Effector memory CD8-positive, alpha-beta T cell (primary cell): ENCODE measurements at regions not wholly inside any gene's neighbourhood (a gene's known extent, or its start where the extent isn't known, plus 50 kb on each side); places are given as distances from the start of the nearest gene placed in this dataset.
A peak's percentile ranks its signal among the peaks of the same experiment; 100 is the strongest.
"Not testable (repeated sequence)": the region's sequence is repeated elsewhere in the genome, so short reads cannot be mapped to it uniquely, and the experiment has no call there.

Experiments
- ATAC-seq: fragments of 150-1000 bp; cut with Tn5 transposase; replicated peaks from 2 replicates; pipeline ENCODE4 v1.10.0; 2021; ENCODE audit warnings: mild to moderate bottlenecking, moderate library complexity
- DNase-seq, 3 experiments: peaks; one replicate each; pipeline ENCODE4 v3.0.0; 2021
- H3K27ac Mint-ChIP-seq, 2 donors: one replicate each; pipeline ENCODE4 v1.8.0; 2022; ENCODE audit warnings: mild to moderate bottlenecking in 2 of 2, mixed read lengths in 2 of 2, moderate library complexity in 2 of 2
- H3K27me3 Mint-ChIP-seq, 2 donors: one replicate each; pipeline ENCODE4 v1.8.0; 2022; ENCODE audit warnings: mixed read lengths in 2 of 2
- H3K36me3 Mint-ChIP-seq: one replicate; pipeline ENCODE4 v1.8.0; 2022; ENCODE audit warnings: mild to moderate bottlenecking, moderate library complexity, mixed read lengths; ENCODE audit not compliant: insufficient read depth
- H3K4me1 Mint-ChIP-seq, 2 donors: one replicate each; pipeline ENCODE4 v1.8.0; 2022; ENCODE audit warnings: low read depth in 2 of 2, mixed read lengths in 2 of 2
- H3K4me3 Mint-ChIP-seq, 2 donors: one replicate each; pipeline ENCODE4 v1.8.0; 2022; ENCODE audit warnings: mild to moderate bottlenecking in 2 of 2, mixed read lengths in 2 of 2, moderate library complexity in 2 of 2
- H3K9me3 Mint-ChIP-seq, 2 donors: one replicate each; pipeline ENCODE4 v1.8.0; 2022; ENCODE audit warnings: mixed read lengths in 2 of 2

DNA sequence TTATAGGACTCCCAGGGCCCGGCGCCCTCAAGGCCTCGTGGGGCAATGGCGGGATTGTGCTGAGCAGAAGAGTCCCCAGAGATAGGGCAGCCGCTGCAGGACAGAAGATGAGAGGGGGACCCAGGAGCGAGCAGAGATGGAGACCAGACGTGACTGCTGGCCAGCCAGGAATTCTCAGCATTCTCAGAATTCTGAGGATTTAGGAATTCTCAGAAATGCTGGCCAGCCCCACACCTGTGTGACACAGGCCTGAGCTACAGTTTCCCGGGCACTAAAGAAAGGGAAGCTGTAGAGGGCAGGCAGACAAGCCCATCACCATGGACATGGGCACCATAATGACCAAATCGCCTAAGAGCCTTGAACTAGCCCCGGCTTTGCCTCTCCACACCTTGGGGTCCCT lies 186.2 kb upstream of the CDH4 start:
- no peak overlapping the region for H3K4me3 Mint-ChIP-seq
- no peak for DNase-seq
- peaks cover 0 to 12% of the 10 kb centered on the region in 2 donors for H3K27me3 Mint-ChIP-seq
- no peaks in the 10 kb centered on the region for H3K9me3 Mint-ChIP-seq
- no peak overlapping the region for H3K27ac Mint-ChIP-seq
- H3K36me3 Mint-ChIP-seq, result no peaks in the 10 kb centered on the region
- H3K4me1 Mint-ChIP-seq, result no peaks in the 10 kb centered on the region
- no peak for ATAC-seq

DNA sequence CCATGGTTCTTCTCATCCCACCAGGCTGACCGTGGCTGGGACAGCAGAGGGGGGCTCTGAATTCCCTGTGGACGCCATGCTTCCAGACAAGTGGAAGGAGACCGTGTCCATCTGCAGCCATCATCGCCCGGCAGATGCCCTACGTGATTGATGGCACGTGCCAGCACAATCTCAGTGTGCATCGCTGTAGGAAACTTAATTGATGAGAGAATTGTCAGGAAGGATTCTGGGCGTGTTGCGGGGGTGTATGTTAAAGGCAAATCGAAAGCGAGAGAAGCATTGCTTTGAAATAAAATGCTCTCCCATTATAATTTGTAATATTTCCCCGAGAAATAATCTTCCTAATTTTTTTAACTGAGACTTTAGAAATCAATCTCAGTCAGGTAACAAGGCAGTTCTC lies 185.5 kb upstream of the CDH4 start:
- no peaks in the 10 kb centered on the region for H3K4me1 Mint-ChIP-seq
- H3K27me3 Mint-ChIP-seq, result peaks cover 0 to 12% of the 10 kb centered on the region in 2 donors
- H3K9me3 Mint-ChIP-seq, result no peaks in the 10 kb centered on the region
- no peak overlapping the region for H3K4me3 Mint-ChIP-seq
- ATAC-seq, result no peak
- no peak overlapping the region for H3K27ac Mint-ChIP-seq
- no peak for DNase-seq
- H3K36me3 Mint-ChIP-seq, result no peaks in the 10 kb centered on the region

- no peaks in the 10 kb centered on the region for H3K36me3 Mint-ChIP-seq
- no peaks in the 10 kb centered on the region for H3K4me1 Mint-ChIP-seq
- DNase-seq (no peak), ATAC-seq (no peak)
- peaks cover 0 to 12% of the 10 kb centered on the region in 2 donors for H3K27me3 Mint-ChIP-seq
- no peak overlapping the region for H3K4me3 Mint-ChIP-seq
- no peak overlapping the region for H3K27ac Mint-ChIP-seq
- H3K9me3 Mint-ChIP-seq, result no peaks in the 10 kb centered on the region
Measured at GRCh38 chr20:61067221-61067620, 184.8 kb upstream of the CDH4 start.

GRCh38 chr20:61072398-61072797 lies 179.7 kb upstream of the CDH4 start:
- DNase-seq (no peak), ATAC-seq (no peak)
- H3K4me3 Mint-ChIP-seq, result no peak overlapping the region
- H3K27me3 Mint-ChIP-seq, result peaks cover 5% of the 10 kb centered on the region in 2 donors
- no peaks in the 10 kb centered on the region for H3K9me3 Mint-ChIP-seq
- no peaks in the 10 kb centered on the region for H3K4me1 Mint-ChIP-seq
- no peaks in the 10 kb centered on the region for H3K36me3 Mint-ChIP-seq
- H3K27ac Mint-ChIP-seq, result no peak overlapping the region

DNA sequence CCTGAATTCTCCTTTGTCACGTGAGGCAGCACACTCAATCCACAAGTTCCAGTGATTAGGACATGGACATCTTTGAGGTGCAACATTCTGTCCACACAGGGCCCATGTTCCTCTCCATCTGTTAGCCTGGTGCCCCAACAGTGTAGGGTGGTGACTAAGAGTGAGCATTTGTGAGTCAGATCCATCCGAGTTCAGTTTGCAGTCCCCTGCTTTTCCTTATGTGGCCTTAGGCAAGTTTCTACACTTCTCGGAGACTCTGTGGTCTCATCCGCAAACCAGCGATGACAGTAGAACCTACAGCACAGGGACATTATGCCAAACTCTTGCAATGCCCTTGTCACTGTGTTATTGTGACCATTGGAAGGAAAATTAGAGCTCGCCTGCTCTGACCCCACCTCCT lies 178.7 kb upstream of the CDH4 start:
- Mint-ChIP-seq H3K36me3 (no peaks in the 10 kb centered on the region), H3K27ac (no peak overlapping the region), H3K4me1 (no peaks in the 10 kb centered on the region), H3K27me3 (peaks cover 5% of the 10 kb centered on the region in 2 donors), H3K4me3 (no peak overlapping the region), H3K9me3 (no peaks in the 10 kb centered on the region)
- ATAC-seq, result no peak
- DNase-seq, result no peak

DNA sequence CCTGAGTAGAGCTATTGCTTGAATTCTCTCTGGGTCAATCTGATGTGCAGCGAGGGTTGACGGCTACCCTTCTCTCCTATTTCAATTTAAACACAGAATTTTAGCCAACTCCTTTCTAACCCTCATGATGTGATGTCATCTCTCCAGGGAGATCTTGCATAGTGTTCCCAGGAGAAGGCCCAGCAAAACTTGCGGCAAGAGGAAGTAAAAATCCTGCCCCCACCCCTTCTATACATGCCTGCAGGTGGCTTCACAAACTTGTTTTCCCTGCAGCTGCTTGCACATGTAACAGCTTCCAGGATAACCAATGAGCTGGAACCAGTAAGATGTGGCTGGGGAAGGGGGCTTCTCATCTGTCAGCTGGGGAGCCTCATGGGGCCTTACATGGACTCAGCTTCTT lies 169.3 kb upstream of the CDH4 start:
- Mint-ChIP-seq H3K27ac (no peak overlapping the region), H3K4me1 (no peaks in the 10 kb centered on the region), H3K27me3 (peaks cover 0 to 53% of the 10 kb centered on the region in 2 donors), H3K36me3 (no peaks in the 10 kb centered on the region), H3K4me3 (no peak overlapping the region), H3K9me3 (peaks cover 0 to 2% of the 10 kb centered on the region in 2 donors)
- DNase-seq (no peak), ATAC-seq (no peak)

DNA sequence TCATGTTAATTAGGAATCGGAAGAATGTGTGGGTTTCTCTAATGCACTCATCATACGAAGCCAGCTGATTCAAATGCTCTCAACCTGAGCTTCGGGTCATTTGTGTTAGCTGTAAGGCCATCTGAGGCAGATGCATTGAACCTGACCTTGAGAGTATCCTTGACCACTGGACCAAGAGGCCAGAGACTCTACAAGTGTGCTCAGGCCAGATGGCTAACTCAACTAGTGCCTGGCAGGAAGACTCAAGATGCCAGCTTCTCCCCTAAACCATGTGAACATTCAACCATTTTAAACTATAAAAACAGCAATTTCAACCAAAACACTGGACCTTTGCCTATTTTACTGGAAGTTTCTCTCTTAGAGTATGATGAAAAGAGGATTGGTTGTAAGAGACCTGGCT lies 168.6 kb upstream of the CDH4 start:
- DNase-seq (no peak), ATAC-seq (no peak)
- no peaks in the 10 kb centered on the region for H3K4me1 Mint-ChIP-seq
- H3K27ac Mint-ChIP-seq, result no peak overlapping the region
- H3K27me3 Mint-ChIP-seq, result peaks cover 0 to 55% of the 10 kb centered on the region in 2 donors
- H3K4me3 Mint-ChIP-seq, result no peak overlapping the region
- peaks cover 0 to 2% of the 10 kb centered on the region in 2 donors for H3K9me3 Mint-ChIP-seq
- no peaks in the 10 kb centered on the region for H3K36me3 Mint-ChIP-seq

- peaks cover 0 to 6% of the 10 kb centered on the region in 2 donors for H3K9me3 Mint-ChIP-seq
- no peaks in the 10 kb centered on the region for H3K4me1 Mint-ChIP-seq
- DNase-seq (no peak), ATAC-seq (no peak)
- no peak overlapping the region for H3K27ac Mint-ChIP-seq
- H3K4me3 Mint-ChIP-seq, result no peak overlapping the region
- peaks cover 0 to 52% of the 10 kb centered on the region in 2 donors for H3K27me3 Mint-ChIP-seq
- no peaks in the 10 kb centered on the region for H3K36me3 Mint-ChIP-seq
Measured at GRCh38 chr20:61086031-61086430, 166.0 kb upstream of the CDH4 start.

GRCh38 chr20:61090541-61090940 lies 161.5 kb upstream of the CDH4 start:
- DNase-seq (no peak), ATAC-seq (no peak)
- Mint-ChIP-seq H3K4me3 (no peak overlapping the region), H3K9me3 (peaks cover 9 to 21% of the 10 kb centered on the region in 2 donors), H3K4me1 (no peaks in the 10 kb centered on the region), H3K36me3 (no peaks in the 10 kb centered on the region), H3K27ac (no peak overlapping the region), H3K27me3 (peaks cover 15 to 49% of the 10 kb centered on the region in 2 donors)

GRCh38 chr20:61092251-61092650 lies 159.8 kb upstream of the CDH4 start:
- Mint-ChIP-seq H3K4me3 (no peak overlapping the region), H3K27ac (no peak overlapping the region), H3K9me3 (peaks cover 14 to 38% of the 10 kb centered on the region in 2 donors), H3K36me3 (no peaks in the 10 kb centered on the region), H3K27me3 (peaks cover 15 to 32% of the 10 kb centered on the region in 2 donors), H3K4me1 (no peaks in the 10 kb centered on the region)
- ATAC-seq, result no peak
- DNase-seq, result no peak

GRCh38 chr20:61094581-61094980 lies 157.5 kb upstream of the CDH4 start:
- no peaks in the 10 kb centered on the region for H3K4me1 Mint-ChIP-seq
- no peak for ATAC-seq

GRCh38 chr20:61096463-61096862 lies 155.6 kb upstream of the CDH4 start:
- ATAC-seq (no peak), DNase-seq (no peak)
- Mint-ChIP-seq H3K36me3 (no peaks in the 10 kb centered on the region), H3K4me3 (no peak overlapping the region), H3K4me1 (peaks cover 0 to 2% of the 10 kb centered on the region in 2 donors), H3K27me3 (peaks cover 15 to 18% of the 10 kb centered on the region in 2 donors), H3K9me3 (peaks cover 9 to 42% of the 10 kb centered on the region in 2 donors), H3K27ac (no peak overlapping the region)

More at GRCh38 chr20:61094581-61094980, 157.5 kb upstream of the CDH4 start:
- H3K9me3 Mint-ChIP-seq, result peaks cover 12 to 42% of the 10 kb centered on the region in 2 donors
- no peak overlapping the region for H3K27ac Mint-ChIP-seq
- H3K4me3 Mint-ChIP-seq, result no peak overlapping the region
- no peak for DNase-seq
- H3K27me3 Mint-ChIP-seq, result peaks cover 15 to 26% of the 10 kb centered on the region in 2 donors
- H3K36me3 Mint-ChIP-seq, result no peaks in the 10 kb centered on the region

DNA sequence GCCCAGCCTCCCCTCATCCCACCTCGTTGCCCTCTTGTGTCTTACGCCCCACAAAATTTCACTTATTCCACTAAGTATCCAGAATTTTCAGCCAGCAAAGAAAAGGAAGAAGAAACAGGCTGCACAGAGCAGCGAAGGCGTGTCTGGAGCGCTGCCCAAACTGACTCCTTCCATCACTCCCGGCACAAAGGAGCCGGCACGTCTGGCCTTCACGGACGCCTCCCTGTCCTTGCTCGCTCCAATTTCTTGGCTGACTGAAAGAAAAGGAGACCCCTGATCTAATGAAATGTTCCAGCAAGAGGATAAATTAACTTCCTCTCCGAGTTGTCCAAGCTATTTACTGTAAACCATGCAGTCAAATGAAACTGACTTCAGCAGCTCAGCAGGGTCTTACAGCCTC lies 152.3 kb upstream of the CDH4 start:
- ATAC-seq (no peak), DNase-seq (no peak)
- Mint-ChIP-seq H3K36me3 (no peaks in the 10 kb centered on the region), H3K4me3 (no peak overlapping the region), H3K4me1 (peaks cover 0 to 10% of the 10 kb centered on the region in 2 donors), H3K9me3 (peaks cover 9 to 26% of the 10 kb centered on the region in 2 donors), H3K27ac (peak overlapping the region in 1 of 2 donors; percentile 29), H3K27me3 (peaks cover 0 to under 1% of the 10 kb centered on the region in 2 donors)

- ATAC-seq (peak; percentile 78), DNase-seq (no peak)
- H3K4me1 Mint-ChIP-seq, result peaks cover 0 to 10% of the 10 kb centered on the region in 2 donors
- no peak overlapping the region for H3K4me3 Mint-ChIP-seq
- peak overlapping the region in 1 of 2 donors; percentile 29 for H3K27ac Mint-ChIP-seq
- H3K27me3 Mint-ChIP-seq, result peaks cover 6 to 8% of the 10 kb centered on the region in 2 donors
- H3K36me3 Mint-ChIP-seq, result no peaks in the 10 kb centered on the region
- H3K9me3 Mint-ChIP-seq, result peaks cover 9 to 21% of the 10 kb centered on the region in 2 donors
Measured at GRCh38 chr20:61100489-61100888, 151.6 kb upstream of the CDH4 start.

GRCh38 chr20:61101321-61101720 lies 150.7 kb upstream of the CDH4 start:
- not testable (repeated sequence) for H3K4me1 Mint-ChIP-seq, H3K4me3 Mint-ChIP-seq, H3K36me3 Mint-ChIP-seq, ATAC-seq
- peaks cover 11 to 16% of the 10 kb centered on the region in 2 donors for H3K27me3 Mint-ChIP-seq
- peak overlapping the region in 1 of 2 donors; percentile 91 for H3K27ac Mint-ChIP-seq
- peaks cover 6 to 13% of the 10 kb centered on the region in 2 donors for H3K9me3 Mint-ChIP-seq
- DNase-seq, result peak in 1 of 3 experiments; percentile 17
